HCT116 (cell line): ENCODE measurements at regions not wholly inside any gene's neighbourhood (a gene's known extent, or its start where the extent isn't known, plus 50 kb on each side); places are given as distances from the start of the nearest gene placed in this dataset.

Source experiments
- ATAC-seq: fragments of 200-7000 bp; cut with Tn5 transposase; 2 replicates; pipeline ENCODE4 v1.9.1; 2020; ENCODE audit warnings: mild to moderate bottlenecking, moderate library complexity
- BruUV-seq: library from RNA; stranded (reverse); fragments of 400-500 nt; replicated peaks from 2 replicates; lab custom pipeline; 2021; lab: Mats Ljungman, UMichigan
- CTCF ChIA-PET: fragments of 300-600 bp; sonication (Branson Sonifier 250); formaldehyde crosslinking; loops from one replicate; lab custom pipeline; 2021; ENCODE audit warnings: antibody characterized with exemption; lab: Charles Lee
- POLR2A ChIA-PET: fragments of 300-600, 350-600 bp; sonication (Branson Sonifier 250); formaldehyde crosslinking; loops from one replicate; lab custom pipeline; 2021; ENCODE audit warnings: antibody characterized with exemption; lab: Charles Lee
- RAD21 ChIA-PET, 2 experiments: fragments of 300-600 bp; sonication (Branson Sonifier 250); formaldehyde crosslinking; loops; one replicate each; lab custom pipeline; 2023; ENCODE audit warnings: low total read pairs in 2 of 2; ENCODE audit not compliant: uncharacterized antibody in 2 of 2, unreplicated experiment in 2 of 2, low non-redundant PET in 1 of 2; lab: Charles Lee
- DNase-seq: peaks from one replicate; pipeline ENCODE4 v3.0.0-alpha.2; 2010; ENCODE audit warnings: low read depth, low spot score
- H2AFZ ChIP-seq: fragments of 200-600 bp; shearing (Covaris generic), sonication (generic); 2 replicates; pipeline ENCODE4 v1.6.1; 2017; ENCODE audit warnings: low read depth, mixed run types, mixed read lengths, antibody characterized with exemption, low read length; ENCODE audit not compliant: poor library complexity, severe bottlenecking
- H3K27ac ChIP-seq: 2 replicates; pipeline ENCODE4 v1.5.1; 2012; ENCODE audit warnings: low read depth, low read length
- H3K27me3 ChIP-seq: fragments of 200-600 bp; sonication (generic); 2 replicates; pipeline ENCODE4 v1.6.1; 2016; ENCODE audit warnings: mixed run types, low read length, mixed read lengths; ENCODE audit not compliant: insufficient read depth
- H3K36me3 ChIP-seq, 2 experiments: fragments of 200-500 bp in 1 of 2; fragments of 200-600 bp in 1 of 2; sonication (Bioruptor generic) in 1 of 2; sonication (generic) in 1 of 2; 2 replicates each; pipeline versions ENCODE4 v1.5.1 to v1.6.1; 2014 to 2016; ENCODE audit warnings: low read length in 2 of 2, inconsistent platforms in 1 of 2, mixed read lengths in 1 of 2, mixed run types in 1 of 2; ENCODE audit not compliant: insufficient read depth in 2 of 2, control insufficient read depth in 1 of 2
- H3K4me1 ChIP-seq, 2 experiments: fragments of 200-600 bp in 1 of 2; sonication (generic) in 1 of 2; 2 replicates each; pipeline versions ENCODE4 v1.5.1 to v1.6.1; 2012 to 2017; ENCODE audit warnings: low read length in 2 of 2, inconsistent platforms in 1 of 2, mild to moderate bottlenecking in 1 of 2, mixed read lengths in 1 of 2, mixed run types in 1 of 2, moderate library complexity in 1 of 2; ENCODE audit not compliant: insufficient read depth in 2 of 2, control insufficient read depth in 1 of 2
- H3K4me2 ChIP-seq: fragments of 200-600 bp; sonication (generic); 2 replicates; pipeline ENCODE4 v1.6.1; 2017; ENCODE audit warnings: mixed run types, low read length, mixed read lengths
- H3K4me3 ChIP-seq, 2 experiments: fragments of 200-600 bp in 1 of 2; sonication (generic) in 1 of 2; replicated peaks in 1 of 2; 2 replicates each; pipeline ENCODE4 v1.5.1; 2011 to 2016; ENCODE audit warnings: low read length in 2 of 2, control low read depth in 1 of 2, low read depth in 1 of 2, mild to moderate bottlenecking in 1 of 2, mixed read lengths in 1 of 2, mixed run types in 1 of 2
- H3K79me2 ChIP-seq: fragments of 200-600 bp; sonication (generic); 2 replicates; pipeline ENCODE4 v1.6.1; 2017; ENCODE audit warnings: mild to moderate bottlenecking, mixed run types, low read length, moderate library complexity, mixed read lengths; ENCODE audit not compliant: insufficient read depth
- H3K9ac ChIP-seq: fragments of 200-600 bp; sonication (generic); 2 replicates; pipeline ENCODE4 v1.6.1; 2016; ENCODE audit warnings: low read length, mixed read lengths
- H3K9me2 ChIP-seq: fragments of 200-600 bp; sonication (generic), shearing (Covaris generic); 2 replicates; pipeline ENCODE4 v1.6.1; 2017; ENCODE audit warnings: mixed run types, mild to moderate bottlenecking, moderate library complexity; ENCODE audit not compliant: insufficient read depth
- H3K9me3 ChIP-seq, 2 experiments: fragments of 200-500 bp in 1 of 2; fragments of 200-600 bp in 1 of 2; sonication (Bioruptor generic) in 1 of 2; sonication (generic) in 1 of 2; 2 replicates each; pipeline ENCODE4 v1.6.1; 2014 to 2017; ENCODE audit warnings: low read length in 2 of 2, mixed read lengths in 2 of 2, inconsistent platforms in 1 of 2, low read depth in 1 of 2, mild to moderate bottlenecking in 1 of 2, mixed run types in 1 of 2, moderate library complexity in 1 of 2; ENCODE audit not compliant: control insufficient read depth in 1 of 2, insufficient read depth in 1 of 2
- H4K20me1 ChIP-seq: fragments of 200-600 bp; sonication (generic), shearing (Covaris generic); 2 replicates; pipeline ENCODE4 v1.6.1; 2017; ENCODE audit warnings: mixed run types, mild to moderate bottlenecking, moderate library complexity; ENCODE audit not compliant: insufficient read depth
- ATF3 ChIP-seq: IDR thresholded peaks from 2 replicates; pipeline ENCODE4 v1.6.1; 2012
- CBX3 ChIP-seq: IDR thresholded peaks from 2 replicates; pipeline ENCODE4 v1.6.1; 2012; ENCODE audit warnings: low read depth
- CEBPB ChIP-seq: IDR thresholded peaks from 2 replicates; pipeline ENCODE4 v1.6.1; 2012; ENCODE audit warnings: low read depth
- EGR1 ChIP-seq: IDR thresholded peaks from 2 replicates; pipeline ENCODE4 v1.6.1; 2012; ENCODE audit warnings: low read depth
- ELF1 ChIP-seq: IDR thresholded peaks from 2 replicates; pipeline ENCODE4 v1.6.1; 2012; ENCODE audit warnings: low read depth, borderline replicate concordance
- EZH2 ChIP-seq: fragments of 200-600 bp; sonication (generic); IDR thresholded peaks from 2 replicates; pipeline ENCODE4 v1.6.1; 2017; ENCODE audit warnings: antibody characterized with exemption, mixed run types
- EZH2phosphoT487 ChIP-seq: fragments of 200-600 bp; IDR thresholded peaks from 2 replicates; pipeline ENCODE4 v1.6.1; 2018; ENCODE audit warnings: antibody characterized with exemption, borderline replicate concordance
- FOSL1 ChIP-seq: IDR thresholded peaks from 2 replicates; pipeline ENCODE4 v1.6.1; 2012; ENCODE audit warnings: low read depth
- JUND ChIP-seq: IDR thresholded peaks from 2 replicates; pipeline ENCODE4 v1.6.1; 2012
- POLR2A ChIP-seq: IDR thresholded peaks from 2 replicates; pipeline ENCODE4 v1.7.0; 2011; ENCODE audit warnings: borderline replicate concordance; ENCODE audit not compliant: insufficient read depth, insufficient read length; ENCODE audit errors: extremely low read depth
- POLR2AphosphoS5 ChIP-seq: IDR thresholded peaks from 2 replicates; pipeline ENCODE4 v1.6.1; 2011; ENCODE audit warnings: mild to moderate bottlenecking, low read depth, low read length, moderate library complexity
- RAD21 ChIP-seq: IDR thresholded peaks from 2 replicates; pipeline ENCODE4 v1.6.1; 2012; ENCODE audit warnings: low read depth, mild to moderate bottlenecking
- REST ChIP-seq: IDR thresholded peaks from 2 replicates; pipeline ENCODE4 v1.6.1; 2012; ENCODE audit warnings: low read depth
- SIN3A ChIP-seq: IDR thresholded peaks from 2 replicates; pipeline ENCODE4 v1.6.1; 2012; ENCODE audit warnings: low read depth
- SP1 ChIP-seq: IDR thresholded peaks from 2 replicates; pipeline ENCODE4 v1.6.1; 2012; ENCODE audit warnings: low read depth
- SRF ChIP-seq: IDR thresholded peaks from 2 replicates; pipeline ENCODE4 v1.6.1; 2012; ENCODE audit warnings: low read depth
- TCF7L2 ChIP-seq: IDR thresholded peaks from 2 replicates; pipeline ENCODE4 v1.7.0; 2011; ENCODE audit warnings: borderline replicate concordance, inconsistent platforms; ENCODE audit not compliant: insufficient read depth, insufficient read length; ENCODE audit errors: extremely low read depth
- YY1 ChIP-seq: IDR thresholded peaks from 2 replicates; pipeline ENCODE4 v1.6.1; 2011; ENCODE audit warnings: low read length, low read depth, moderate library complexity, mild to moderate bottlenecking; ENCODE audit not compliant: insufficient replicate concordance; ENCODE audit errors: extremely low read depth
- ZFX ChIP-seq: fragments of 450-650 bp; IDR thresholded peaks from 2 replicates; pipeline ENCODE4 v1.6.1; 2017
- ZNF274 ChIP-seq: fragments of 200-500 bp; sonication (Bioruptor generic); IDR thresholded peaks from 2 replicates; pipeline ENCODE4 v1.6.1; 2014; ENCODE audit warnings: mild to moderate bottlenecking, low read depth, low read length, inconsistent platforms
- intact Hi-C: fragments of 100-400 bp; cut with micrococcal nuclease; formaldehyde crosslinking; loops from 2 replicates; pipeline ENCODE4 v1.10.0; 2022
- TF ChIP-seq, protein P1 (sequence below): IDR thresholded peaks from 2 replicates; pipeline ENCODE4 v1.6.1; 2011; ENCODE audit warnings: mild to moderate bottlenecking, low read length, moderate library complexity; ENCODE audit not compliant: insufficient replicate concordance; ENCODE audit errors: extremely low read depth
- TF ChIP-seq, protein P2 (sequence below): IDR thresholded peaks from 2 replicates; pipeline ENCODE4 v1.6.1; 2012

- ATAC-seq (peak; percentile 89), DNase-seq (peak; percentile 85)
- Histone ChIP-seq H3K27ac (peak overlapping the region; percentile 86), H3K9ac (peak overlapping the region; percentile 53), H2AFZ (no peak overlapping the region), H3K27me3 (no peaks in the 10 kb centered on the region), H3K4me2 (peak overlapping the region; percentile 66), H3K9me2 (no peaks in the 10 kb centered on the region), H3K79me2 (no peaks in the 10 kb centered on the region), H4K20me1 (no peaks in the 10 kb centered on the region), H3K4me1 (peaks cover 36 to 56% of the 10 kb centered on the region in 2 experiments), H3K4me3 (peak overlapping the region in 1 of 2 experiments; percentile 20; a peak in 2 of 4 replicates), H3K9me3 (no peaks in the 10 kb centered on the region), H3K36me3 (no peaks in the 10 kb centered on the region; a peak in 1 of 4 replicates)
- POLR2A ChIA-PET = no interaction called here
- RAD21 ChIA-PET = no interaction called here
- CTCF ChIA-PET = no interaction called here
- BruUV-seq = no TSS peak
- intact Hi-C loops = loop anchor here (5.0 to 10.0 kb wide), 2 partner anchors 147 to 195 kb away; no protein-coding TSS in a partner anchor
- peak; percentile 82 for TF ChIP-seq TCF7L2
- no peak for TF ChIP-seq ZFX
- TF ChIP-seq, protein P1, sequence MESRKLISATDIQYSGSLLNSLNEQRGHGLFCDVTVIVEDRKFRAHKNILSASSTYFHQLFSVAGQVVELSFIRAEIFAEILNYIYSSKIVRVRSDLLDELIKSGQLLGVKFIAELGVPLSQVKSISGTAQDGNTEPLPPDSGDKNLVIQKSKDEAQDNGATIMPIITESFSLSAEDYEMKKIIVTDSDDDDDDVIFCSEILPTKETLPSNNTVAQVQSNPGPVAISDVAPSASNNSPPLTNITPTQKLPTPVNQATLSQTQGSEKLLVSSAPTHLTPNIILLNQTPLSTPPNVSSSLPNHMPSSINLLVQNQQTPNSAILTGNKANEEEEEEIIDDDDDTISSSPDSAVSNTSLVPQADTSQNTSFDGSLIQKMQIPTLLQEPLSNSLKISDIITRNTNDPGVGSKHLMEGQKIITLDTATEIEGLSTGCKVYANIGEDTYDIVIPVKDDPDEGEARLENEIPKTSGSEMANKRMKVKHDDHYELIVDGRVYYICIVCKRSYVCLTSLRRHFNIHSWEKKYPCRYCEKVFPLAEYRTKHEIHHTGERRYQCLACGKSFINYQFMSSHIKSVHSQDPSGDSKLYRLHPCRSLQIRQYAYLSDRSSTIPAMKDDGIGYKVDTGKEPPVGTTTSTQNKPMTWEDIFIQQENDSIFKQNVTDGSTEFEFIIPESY = no peak
- TF ChIP-seq POLR2A = no peak
- no peak for TF ChIP-seq SRF
- no peak; the same call in 1 of the 2 replicates for TF ChIP-seq RAD21
- TF ChIP-seq REST = no peak
- peak; percentile 35 for TF ChIP-seq CBX3
- TF ChIP-seq CEBPB = no peak; the same call in 1 of the 2 replicates
- TF ChIP-seq EZH2phosphoT487 = no peak
- TF ChIP-seq FOSL1 = peak; percentile 48; the same call in 1 of the 2 replicates
- TF ChIP-seq ATF3 = no peak
- no peak for TF ChIP-seq EZH2
- TF ChIP-seq EGR1 = no peak
- no peak for TF ChIP-seq ZNF274
- peak; percentile 74 for TF ChIP-seq JUND
- TF ChIP-seq SP1 = peak; percentile 83
- TF ChIP-seq SIN3A = peak; percentile 37; the same call in 1 of the 2 replicates
- no peak for TF ChIP-seq ELF1
- TF ChIP-seq, protein P2, sequence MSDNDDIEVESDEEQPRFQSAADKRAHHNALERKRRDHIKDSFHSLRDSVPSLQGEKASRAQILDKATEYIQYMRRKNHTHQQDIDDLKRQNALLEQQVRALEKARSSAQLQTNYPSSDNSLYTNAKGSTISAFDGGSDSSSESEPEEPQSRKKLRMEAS = peak; percentile 34; the same call in 1 of the 2 replicates
- TF ChIP-seq YY1 = peak; percentile 71
- peak; percentile 34; the same call in 1 of the 2 replicates for TF ChIP-seq POLR2AphosphoS5
Observed at GRCh38 chrX:46180258-46180687, 364.9 kb downstream of the ZNF674 start.
